Colon (tissue), 2 donors: ENCODE measurements at regions not wholly inside any gene's neighbourhood (a gene's known extent, or its start where the extent isn't known, plus 50 kb on each side); places are given as distances from the start of the nearest gene placed in this dataset.
"Not testable (repeated sequence)": the region's sequence is repeated elsewhere in the genome, so short reads cannot be mapped to it uniquely, and the experiment has no call there.

ENCODE experiments used
- FAIRE-seq: peaks from 2 replicates; lab custom pipeline; 2012; peaks lifted over from hg19 to GRCh38; lab: Jason Lieb, UNC
- donor health status: control.
- donor health status: control.

DNA sequence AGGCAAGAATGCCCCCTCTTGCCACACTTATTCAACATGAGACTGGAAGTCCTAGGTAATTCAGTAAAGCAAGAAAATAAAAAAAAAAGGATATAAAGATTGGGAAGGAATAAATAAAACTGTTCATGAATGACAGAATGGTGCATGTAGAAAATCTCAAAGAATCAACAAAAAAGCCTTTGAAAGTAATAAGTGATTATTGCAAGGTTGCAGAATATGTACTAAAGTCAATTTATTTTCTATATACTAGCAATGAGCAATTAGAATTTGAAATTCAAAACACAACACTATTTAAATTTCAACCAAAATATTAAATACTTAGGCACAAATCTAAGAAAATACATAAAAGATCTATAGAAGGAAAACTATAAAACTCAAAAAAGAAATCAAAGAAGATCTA, 58.6 kb downstream of the MAGEA10 start:
- FAIRE-seq: peak; percentile 88

DNA sequence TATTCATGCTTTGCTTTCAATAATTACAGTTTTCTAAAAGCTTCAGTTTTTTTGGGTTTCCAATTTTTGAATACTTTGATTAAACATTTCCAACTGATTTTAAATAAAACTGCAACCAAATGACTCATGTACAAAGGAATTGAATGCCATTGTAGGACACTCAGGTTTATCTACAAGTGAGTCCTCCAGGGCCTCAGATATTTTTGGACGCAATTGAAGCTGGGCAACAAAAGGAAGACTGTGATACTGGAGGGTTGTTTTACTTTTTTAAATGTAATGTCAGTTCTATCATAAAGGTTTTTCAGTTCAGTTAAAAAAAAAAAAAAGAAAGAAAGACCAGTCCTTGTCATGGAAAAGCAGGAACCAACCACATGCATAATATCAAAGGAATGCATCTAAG, 64.2 kb downstream of the MAGEA10 start:
- FAIRE-seq: peak; percentile 78

DNA sequence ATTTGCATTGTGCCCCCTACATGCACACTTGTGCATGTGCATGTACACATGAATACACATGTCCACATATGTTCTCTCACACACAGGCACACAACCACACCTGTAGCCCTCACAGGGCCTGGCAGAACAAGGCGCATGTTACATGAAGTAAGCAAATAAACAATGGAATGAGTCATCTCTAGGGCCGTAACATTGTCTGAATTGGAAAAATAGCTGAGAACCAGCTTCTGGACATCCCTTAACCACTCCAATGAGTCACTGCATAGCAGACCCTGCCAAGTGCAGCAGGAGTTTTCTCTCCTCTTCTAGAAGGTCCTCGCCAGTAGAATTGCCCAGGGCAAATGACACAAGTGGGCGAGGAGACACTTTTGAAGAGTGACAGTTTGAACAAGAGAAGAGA, 66.1 kb downstream of the MAGEA10 start:
- FAIRE-seq: no peak

DNA sequence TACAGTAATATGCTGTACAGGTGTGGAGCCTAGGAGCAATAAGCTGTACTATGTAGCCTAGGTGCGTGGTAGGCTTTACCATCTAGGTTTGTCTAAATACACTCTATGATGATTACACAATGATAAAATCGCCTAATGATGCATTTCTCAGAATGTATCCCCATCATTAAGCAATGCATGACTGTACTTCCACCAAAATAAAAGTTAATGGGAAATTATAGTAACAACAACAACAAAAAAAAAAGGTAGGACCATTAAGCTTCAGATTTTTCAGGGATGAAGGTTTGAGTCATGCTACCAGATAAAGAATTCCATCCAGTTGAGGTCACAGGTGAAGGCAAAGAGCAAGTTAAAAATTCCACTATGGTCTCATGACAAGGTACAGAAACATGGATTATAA, 68.2 kb downstream of the MAGEA10 start:
- FAIRE-seq: peak; percentile 43

- no peak for FAIRE-seq
These were observed 76.8 kb downstream of the MAGEA10 start for GRCh38 chrX:152061557-152061956.

- FAIRE-seq: peak; percentile 41
These were observed 77.3 kb downstream of the MAGEA10 start for GRCh38 chrX:152061083-152061482.

DNA sequence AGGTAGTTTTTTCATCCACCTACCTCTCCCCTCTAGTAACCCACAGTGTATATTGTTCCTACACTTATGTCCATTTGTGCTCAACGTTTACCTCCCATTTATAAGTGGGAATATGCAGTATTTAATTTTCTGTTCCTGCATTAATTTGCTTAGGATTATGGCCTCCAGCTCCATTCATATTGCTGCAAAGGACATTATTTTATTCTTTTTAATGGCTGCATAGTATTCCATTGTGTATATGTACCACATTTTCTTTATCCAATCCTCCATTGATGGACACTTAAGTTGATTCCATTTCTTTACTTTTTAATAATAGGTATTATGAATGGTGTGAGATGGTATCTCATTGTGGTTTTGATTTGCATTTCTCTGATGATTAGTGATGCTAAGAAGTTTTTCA, 76.1 kb upstream of the GABRE start:
- FAIRE-seq: not testable (repeated sequence)

DNA sequence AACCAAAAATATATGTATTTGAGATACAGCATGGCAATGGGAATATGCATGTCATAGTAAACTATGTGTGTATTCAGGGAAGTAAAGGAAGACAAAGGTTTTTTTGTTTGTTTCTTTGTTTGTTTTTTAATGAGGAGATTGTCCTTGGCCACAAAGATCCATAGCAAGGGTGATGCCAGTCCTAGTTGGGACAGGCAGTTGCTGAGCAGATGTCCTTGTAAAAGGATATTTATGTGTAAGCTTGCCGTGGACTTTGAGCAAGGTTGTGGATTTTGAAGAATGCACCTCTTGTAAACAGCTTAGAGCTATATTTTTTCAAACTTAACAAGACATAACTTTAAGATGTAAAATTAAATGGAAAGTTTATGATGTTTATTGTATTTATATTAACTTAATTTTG, 69.9 kb upstream of the GABRE start:
- no peak for FAIRE-seq

DNA sequence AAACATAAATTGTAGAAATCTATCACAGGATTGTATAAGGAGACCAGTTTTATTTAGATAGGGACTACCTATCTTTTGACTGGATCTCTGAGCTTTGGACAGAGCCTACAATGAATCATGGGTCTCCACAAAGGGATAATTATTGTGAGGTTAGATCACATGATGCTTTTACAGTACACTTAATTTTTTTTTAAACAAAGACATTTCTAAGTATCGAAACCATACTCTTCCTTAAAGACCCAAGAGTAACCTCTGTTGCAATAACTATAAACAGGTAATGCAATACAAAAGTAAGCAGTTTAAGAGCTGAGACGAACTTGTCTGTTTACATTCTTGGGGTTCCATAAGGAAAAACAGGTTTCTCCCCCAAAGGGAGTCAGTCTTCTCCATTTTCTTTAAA, 64.3 kb upstream of the GABRE start:
- peak; percentile 36 for FAIRE-seq

DNA sequence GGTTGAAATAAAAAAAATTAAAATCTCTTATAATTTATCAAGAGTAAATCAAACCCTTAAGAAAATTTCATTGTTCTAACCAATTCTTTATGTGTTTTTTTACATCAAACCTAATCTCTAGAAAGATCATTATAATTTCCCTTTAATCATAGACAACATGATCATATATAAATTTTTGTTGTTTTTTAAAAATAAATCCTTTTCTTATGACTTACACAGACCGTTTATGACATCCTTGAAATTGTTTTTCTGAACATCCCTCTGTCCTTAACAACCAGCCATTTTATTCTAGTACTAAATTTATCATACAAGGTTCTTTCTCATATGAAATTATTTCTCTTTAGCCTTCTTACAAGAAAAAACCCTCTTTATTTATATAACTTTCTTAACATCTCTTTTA, 62.7 kb upstream of the GABRE start:
- no peak for FAIRE-seq

DNA sequence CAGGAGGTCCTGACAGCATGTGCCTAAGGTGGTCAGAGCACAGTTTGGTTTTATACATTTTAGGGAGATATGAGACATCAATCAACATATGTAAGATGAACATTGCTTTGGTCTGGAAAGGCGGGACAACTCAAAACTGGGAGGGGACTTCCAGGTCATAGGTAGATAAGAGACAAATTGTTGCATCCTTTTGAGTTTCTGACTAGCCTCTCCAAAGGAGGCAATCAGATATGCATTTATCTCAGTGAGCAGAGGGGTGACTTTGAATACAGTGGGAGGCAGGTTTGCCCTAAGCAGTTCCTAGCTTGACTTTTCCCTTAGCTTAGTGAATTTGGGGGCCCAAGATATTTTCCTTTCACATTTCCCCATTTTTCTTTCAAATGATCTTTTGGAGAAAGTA, 56.9 kb upstream of the GABRE start:
- not testable (repeated sequence) for FAIRE-seq

GRCh38 chrX:152028579-152028978, 54.1 kb upstream of the GABRE start:
- FAIRE-seq: no peak

DNA sequence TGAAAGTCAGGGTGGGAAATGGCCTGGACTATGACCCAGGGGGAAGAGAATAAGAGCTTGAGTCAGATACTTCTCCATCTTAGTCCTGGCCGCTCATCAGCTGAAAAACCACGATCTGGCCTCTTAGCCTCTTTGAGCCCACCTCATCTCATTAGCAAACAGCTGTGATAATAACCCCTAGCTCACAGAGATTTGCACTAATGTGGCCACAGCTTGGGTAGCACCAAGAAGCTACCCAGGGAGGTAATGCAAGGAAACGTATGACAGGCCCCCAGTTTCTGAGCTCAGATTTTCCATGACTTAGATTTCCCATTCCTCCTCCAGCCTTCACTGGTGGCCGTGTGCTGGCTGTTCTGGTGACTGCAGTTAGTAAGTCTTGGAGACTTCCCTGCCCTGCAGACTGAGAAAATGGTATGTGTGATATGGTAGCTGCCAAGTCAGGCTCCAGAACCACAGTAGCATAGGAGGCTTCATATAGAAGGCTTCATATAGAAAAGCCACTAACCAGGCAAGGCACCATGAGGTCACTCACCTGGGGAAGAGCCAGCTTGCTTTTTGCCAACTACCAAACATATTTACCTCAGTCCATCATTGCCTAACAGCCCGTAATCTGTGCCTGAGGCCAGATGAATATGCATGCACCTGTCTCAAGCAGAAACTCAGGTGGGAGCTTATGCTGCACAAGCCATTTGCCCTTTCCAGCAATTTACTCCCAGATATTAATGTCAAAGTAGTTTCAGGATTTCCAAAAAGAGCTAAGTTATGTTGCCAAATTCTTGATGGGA, 51.4 kb upstream of the GABRE start:
- no peak for FAIRE-seq

DNA sequence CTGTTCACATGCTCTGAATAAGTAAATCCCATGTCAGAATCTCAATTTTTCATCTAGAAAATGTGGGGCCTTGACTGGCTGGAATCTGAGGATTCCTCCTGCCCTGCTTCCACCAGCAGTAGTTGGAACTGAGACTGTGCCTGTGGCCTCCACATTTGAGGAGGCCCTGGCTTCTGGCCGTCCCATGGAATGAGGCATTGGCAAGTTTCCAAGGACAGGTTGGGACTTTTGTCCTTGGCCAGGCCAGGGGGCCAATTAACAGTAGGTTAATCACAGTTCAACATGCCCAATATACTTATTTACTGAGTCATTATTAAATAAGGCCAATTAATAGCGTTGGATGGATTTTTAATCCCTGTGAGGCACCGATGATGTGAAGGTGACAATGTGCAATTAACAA, 50.2 kb upstream of the GABRE start:
- FAIRE-seq: no peak
